Activated B cell treated with CpG ODN at 0.5 μM for 24 hours (primary cell): ENCODE measurements at regions not wholly inside any gene's neighbourhood (a gene's known extent, or its start where the extent isn't known, plus 50 kb on each side); places are given as distances from the start of the nearest gene placed in this dataset.

Source experiments
- ATAC-seq: fragments of 200-7000 bp; cut with Tn5 transposase; one replicate; pipeline ENCODE4 v1.10.0; 2021; ENCODE audit warnings: low read depth, mild to moderate bottlenecking, moderate library complexity
- CTCF ChIA-PET: fragments of 350-600 bp; sonication (Branson Sonifier 250); formaldehyde crosslinking; loops from one replicate; lab custom pipeline; 2021; ENCODE audit warnings: antibody characterized with exemption; lab: Charles Lee
- POLR2A ChIA-PET: fragments of 350-600 bp; sonication (Branson Sonifier 250); formaldehyde crosslinking; loops from one replicate; lab custom pipeline; 2021; ENCODE audit warnings: antibody characterized with exemption; lab: Charles Lee
- DNase-seq: peaks from one replicate; pipeline ENCODE4 v3.0.0; 2022
- H3K27ac Mint-ChIP-seq: one replicate; pipeline ENCODE4 v1.8.0; 2020; ENCODE audit warnings: mixed read lengths
- H3K27me3 Mint-ChIP-seq: one replicate; pipeline ENCODE4 v1.8.0; 2021; ENCODE audit warnings: mixed read lengths
- H3K36me3 Mint-ChIP-seq: one replicate; pipeline ENCODE4 v1.8.0; 2021; ENCODE audit warnings: low read depth, mixed read lengths
- H3K4me1 Mint-ChIP-seq: one replicate; pipeline ENCODE4 v1.8.0; 2021; ENCODE audit warnings: mixed read lengths
- H3K4me3 Mint-ChIP-seq: one replicate; pipeline ENCODE4 v1.8.0; 2020; ENCODE audit warnings: mild to moderate bottlenecking, mixed read lengths
- H3K9me3 Mint-ChIP-seq: one replicate; pipeline ENCODE4 v1.8.0; 2020; ENCODE audit warnings: mixed read lengths
- intact Hi-C: fragments of 100-400 bp; cut with micrococcal nuclease; formaldehyde crosslinking; loops from one replicate; pipeline ENCODE4 v1.15.1; 2024
- TF ChIP-seq, protein P1 (sequence below): fragments of 200-600 bp; IDR thresholded peaks from one replicate; pipeline ENCODE4 v1.8.0; 2022; ENCODE audit warnings: antibody characterized with exemption, mild to moderate bottlenecking

DNA sequence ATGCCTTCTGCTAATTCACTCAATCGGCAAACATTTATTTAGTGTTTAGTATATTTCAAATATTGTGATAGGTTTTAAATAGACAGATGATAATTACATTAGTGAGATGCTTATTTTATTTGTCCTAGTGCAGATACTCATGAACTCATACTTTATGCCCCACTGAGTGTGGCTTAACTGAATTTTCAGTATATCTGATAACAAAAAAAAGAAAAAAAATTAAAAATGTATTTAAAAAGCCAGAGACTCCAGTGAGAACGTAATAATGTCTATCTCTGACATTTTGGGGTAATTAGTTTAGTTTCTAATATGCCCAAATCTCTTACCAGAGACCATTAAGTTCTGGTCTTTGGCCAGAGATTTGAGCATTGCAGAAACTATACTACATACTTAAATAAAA, 332.6 kb upstream of the CHORDC1 start:
- Mint-ChIP-seq H3K4me1 (no peaks in the 10 kb centered on the region), H3K9me3 (peaks cover 11% of the 10 kb centered on the region), H3K36me3 (no peaks in the 10 kb centered on the region), H3K27me3 (no peaks in the 10 kb centered on the region), H3K27ac (no peak overlapping the region), H3K4me3 (no peak overlapping the region)
- ChIA-PET POLR2A (no interaction called here), CTCF (no interaction called here)
- TF ChIP-seq, protein P1, sequence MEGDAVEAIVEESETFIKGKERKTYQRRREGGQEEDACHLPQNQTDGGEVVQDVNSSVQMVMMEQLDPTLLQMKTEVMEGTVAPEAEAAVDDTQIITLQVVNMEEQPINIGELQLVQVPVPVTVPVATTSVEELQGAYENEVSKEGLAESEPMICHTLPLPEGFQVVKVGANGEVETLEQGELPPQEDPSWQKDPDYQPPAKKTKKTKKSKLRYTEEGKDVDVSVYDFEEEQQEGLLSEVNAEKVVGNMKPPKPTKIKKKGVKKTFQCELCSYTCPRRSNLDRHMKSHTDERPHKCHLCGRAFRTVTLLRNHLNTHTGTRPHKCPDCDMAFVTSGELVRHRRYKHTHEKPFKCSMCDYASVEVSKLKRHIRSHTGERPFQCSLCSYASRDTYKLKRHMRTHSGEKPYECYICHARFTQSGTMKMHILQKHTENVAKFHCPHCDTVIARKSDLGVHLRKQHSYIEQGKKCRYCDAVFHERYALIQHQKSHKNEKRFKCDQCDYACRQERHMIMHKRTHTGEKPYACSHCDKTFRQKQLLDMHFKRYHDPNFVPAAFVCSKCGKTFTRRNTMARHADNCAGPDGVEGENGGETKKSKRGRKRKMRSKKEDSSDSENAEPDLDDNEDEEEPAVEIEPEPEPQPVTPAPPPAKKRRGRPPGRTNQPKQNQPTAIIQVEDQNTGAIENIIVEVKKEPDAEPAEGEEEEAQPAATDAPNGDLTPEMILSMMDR, result no peak
- intact Hi-C loops, result no loop called here
- ATAC-seq, result no peak
- DNase-seq, result no peak

DNA sequence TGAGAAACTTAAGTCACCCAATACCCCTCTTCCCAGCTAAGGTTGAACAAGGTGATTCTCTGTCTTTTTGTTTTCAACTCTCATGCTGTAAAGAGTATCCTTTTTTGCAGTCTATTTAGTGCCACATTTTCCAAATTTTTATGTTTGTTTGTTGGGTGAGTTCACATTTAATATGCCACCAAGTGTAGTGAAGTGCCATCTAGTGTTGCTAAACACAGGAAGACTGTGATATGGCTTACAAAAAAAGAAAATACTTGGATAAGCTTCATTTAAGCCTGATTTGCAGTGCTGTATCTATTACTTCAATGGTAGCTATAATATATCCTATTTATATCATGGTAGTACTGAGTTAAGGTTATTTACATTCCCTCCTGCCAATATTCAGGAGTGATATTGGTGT, 319.2 kb upstream of the CHORDC1 start:
- Mint-ChIP-seq H3K27ac (no peak overlapping the region), H3K27me3 (no peaks in the 10 kb centered on the region), H3K9me3 (no peaks in the 10 kb centered on the region), H3K4me3 (no peak overlapping the region), H3K36me3 (no peaks in the 10 kb centered on the region), H3K4me1 (no peaks in the 10 kb centered on the region)
- TF ChIP-seq, protein P1, result no peak
- no peak for ATAC-seq
- ChIA-PET POLR2A (no interaction called here), CTCF (no interaction called here)
- DNase-seq, result no peak
- intact Hi-C loops, result no loop called here

DNA sequence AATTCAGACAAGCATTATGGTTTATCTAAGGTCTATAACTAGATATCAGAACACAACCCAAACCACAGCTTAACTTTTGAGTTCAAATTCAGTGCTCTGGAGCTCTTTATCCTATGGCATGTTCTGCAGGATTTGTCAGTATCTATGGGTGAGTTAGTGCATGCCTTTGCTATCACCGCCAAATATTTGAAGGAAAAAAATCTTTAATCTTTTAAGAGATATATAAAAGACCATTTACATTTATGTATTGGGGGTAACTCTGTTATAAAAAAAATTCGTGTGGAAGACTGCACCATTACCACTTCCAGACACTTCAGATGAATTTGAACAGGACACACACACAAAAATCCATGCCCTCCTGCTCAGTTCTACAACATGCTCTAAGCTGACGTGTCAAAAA, 313.5 kb upstream of the CHORDC1 start:
- Mint-ChIP-seq H3K4me1 (no peaks in the 10 kb centered on the region), H3K27me3 (no peaks in the 10 kb centered on the region), H3K27ac (no peak overlapping the region), H3K36me3 (no peaks in the 10 kb centered on the region), H3K4me3 (no peak overlapping the region), H3K9me3 (no peaks in the 10 kb centered on the region)
- TF ChIP-seq, protein P1, result no peak
- ATAC-seq, result no peak
- DNase-seq, result no peak
- ChIA-PET POLR2A (no interaction called here), CTCF (no interaction called here)
- intact Hi-C loops, result loop anchor here (10.0 kb wide), 1 partner anchor 52 kb away; no protein-coding TSS in a partner anchor

DNA sequence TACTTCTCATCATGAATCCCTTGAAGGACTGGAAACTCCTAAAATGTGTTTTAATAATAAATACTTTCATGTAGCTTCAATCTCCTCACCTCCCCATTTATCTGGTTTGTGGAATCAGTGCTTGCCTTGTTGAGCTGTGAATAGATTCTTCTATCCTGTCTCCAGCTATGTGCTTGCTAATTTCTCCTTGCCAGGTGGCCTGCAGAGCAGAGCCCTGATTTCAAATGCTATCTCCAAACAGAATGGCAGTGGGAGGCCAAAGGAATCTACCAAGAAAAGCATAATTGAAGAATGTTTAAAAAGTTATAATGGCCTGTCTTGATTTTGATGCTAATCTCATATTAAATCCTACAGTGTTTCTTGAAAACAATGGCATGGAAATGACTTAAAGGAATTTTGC, 309.3 kb upstream of the CHORDC1 start:
- intact Hi-C loops, result loop anchor here (10.0 kb wide), 1 partner anchor 47 kb away; no protein-coding TSS in a partner anchor
- Mint-ChIP-seq H3K9me3 (no peaks in the 10 kb centered on the region), H3K4me1 (no peaks in the 10 kb centered on the region), H3K36me3 (no peaks in the 10 kb centered on the region), H3K27ac (no peak overlapping the region), H3K27me3 (no peaks in the 10 kb centered on the region), H3K4me3 (no peak overlapping the region)
- CTCF ChIA-PET, result no interaction called here
- POLR2A ChIA-PET, result no interaction called here
- DNase-seq (no peak), ATAC-seq (no peak)
- TF ChIP-seq, protein P1, result no peak

DNA sequence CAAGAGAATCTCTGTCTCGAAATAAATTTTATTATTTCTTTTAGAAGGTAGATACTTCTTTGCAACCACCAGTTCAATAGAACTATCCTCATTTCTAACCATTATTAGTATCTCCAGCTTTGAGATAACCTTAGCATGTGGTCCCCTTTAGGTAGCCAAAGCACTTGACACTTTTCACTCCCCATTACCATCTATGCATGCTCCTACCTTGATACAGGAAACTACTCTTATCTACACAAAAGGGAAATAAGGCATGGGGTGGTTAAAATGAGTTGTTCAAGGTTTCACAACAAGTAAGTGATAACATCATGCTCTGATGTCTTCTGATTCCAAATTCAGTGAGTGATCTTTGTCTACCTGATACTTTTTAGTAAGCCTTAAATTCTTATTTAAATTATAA, 308.2 kb upstream of the CHORDC1 start:
- Mint-ChIP-seq H3K27ac (no peak overlapping the region), H3K27me3 (no peaks in the 10 kb centered on the region), H3K9me3 (no peaks in the 10 kb centered on the region), H3K4me3 (no peak overlapping the region), H3K4me1 (no peaks in the 10 kb centered on the region), H3K36me3 (no peaks in the 10 kb centered on the region)
- DNase-seq (no peak), ATAC-seq (no peak)
- intact Hi-C loops, result loop anchor here (10.0 kb wide), 1 partner anchor 46 kb away; no protein-coding TSS in a partner anchor
- ChIA-PET CTCF (no interaction called here), POLR2A (no interaction called here)
- TF ChIP-seq, protein P1, result no peak
